Loucy (cell line): ENCODE measurements at regions not wholly inside any gene's neighbourhood (a gene's known extent, or its start where the extent isn't known, plus 50 kb on each side); places are given as distances from the start of the nearest gene placed in this dataset.

Experiments
- CTCF ChIP-seq: fragments of 200-600 bp; sonication (generic); conservative IDR thresholded peaks from 2 replicates; pipeline ENCODE4 v1.5.1; 2014; ENCODE audit warnings: mild to moderate bottlenecking, antibody characterized with exemption, low read length
- EZH2phosphoT487 ChIP-seq: fragments of 200-600 bp; IDR thresholded peaks from 2 replicates; pipeline ENCODE4 v1.6.1; 2018; ENCODE audit warnings: antibody characterized with exemption, mild to moderate bottlenecking, moderate library complexity, borderline replicate concordance

- TF ChIP-seq EZH2phosphoT487 (no peak), CTCF (no peak)
Observed at GRCh38 chr17:52237151-52237550, 78.6 kb upstream of the CA10 start.
